ACC112 (cell line): ENCODE measurements at regions not wholly inside any gene's neighbourhood (a gene's known extent, or its start where the extent isn't known, plus 50 kb on each side); places are given as distances from the start of the nearest gene placed in this dataset.
"Not testable (repeated sequence)": the region's sequence is repeated elsewhere in the genome, so short reads cannot be mapped to it uniquely, and the experiment has no call there.

Experiments
- H2AFZ ChIP-seq: fragments of 200-600 bp; sonication (generic); one replicate; pipeline ENCODE4 v1.6.0; 2017; ENCODE audit warnings: antibody characterized with exemption, low read length; ENCODE audit not compliant: unreplicated experiment
- H3K27ac ChIP-seq: fragments of 200-600 bp; sonication (generic); 2 replicates; pipeline ENCODE4 v1.5.1; 2014; ENCODE audit warnings: low read depth, mild to moderate bottlenecking, antibody characterized with exemption, low read length, moderate library complexity
- H3K27me3 ChIP-seq: fragments of 200-600 bp; sonication (generic); 2 replicates; pipeline ENCODE4 v1.6.1; 2014; ENCODE audit warnings: mild to moderate bottlenecking, antibody characterized with exemption, low read length, moderate library complexity, mixed read lengths; ENCODE audit not compliant: insufficient read depth
- H3K36me3 ChIP-seq: fragments of 200-600 bp; sonication (generic); 2 replicates; pipeline ENCODE4 v1.6.1; 2016; ENCODE audit warnings: mild to moderate bottlenecking, antibody characterized with exemption, low read length, moderate library complexity, mixed read lengths; ENCODE audit not compliant: insufficient read depth
- H3K4me1 ChIP-seq: fragments of 200-600 bp; sonication (generic); one replicate; pipeline ENCODE4 v1.6.1; 2016; ENCODE audit warnings: low read length, mixed read lengths; ENCODE audit not compliant: insufficient read depth, unreplicated experiment, control insufficient read depth
- H3K4me3 ChIP-seq: fragments of 200-600 bp; sonication (generic); 2 replicates; pipeline ENCODE4 v1.5.1; 2014; ENCODE audit warnings: mild to moderate bottlenecking, low read depth, low read length
- H3K79me2 ChIP-seq: fragments of 200-600 bp; sonication (generic); one replicate; pipeline ENCODE4 v1.6.0; 2016; ENCODE audit warnings: low read length; ENCODE audit not compliant: control insufficient read depth, unreplicated experiment, insufficient read depth

DNA sequence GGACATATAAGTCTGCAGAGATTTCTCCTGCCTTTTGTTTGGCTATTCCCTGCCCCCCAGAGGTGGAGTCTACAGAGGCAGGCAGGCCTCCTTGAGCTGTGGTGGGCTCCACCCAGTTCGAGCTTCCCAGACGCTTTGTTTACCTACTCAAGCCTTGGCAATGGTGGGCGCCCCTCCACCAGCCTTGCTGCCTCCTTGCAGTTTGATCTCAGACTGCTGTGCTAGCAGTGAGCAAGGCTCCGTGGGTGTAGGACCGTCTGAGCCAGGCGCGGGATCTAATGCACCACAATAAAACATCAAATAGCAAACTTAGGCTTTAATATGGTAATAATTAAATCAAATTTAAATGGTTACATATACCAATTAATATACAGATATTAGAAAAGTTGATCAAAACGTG, 525.4 kb downstream of the RERGL start:
- H3K79me2 ChIP-seq, H3K4me1 ChIP-seq, H3K4me3 ChIP-seq, H2AFZ ChIP-seq, H3K27ac ChIP-seq, H3K27me3 ChIP-seq, H3K36me3 ChIP-seq: not testable (repeated sequence)

DNA sequence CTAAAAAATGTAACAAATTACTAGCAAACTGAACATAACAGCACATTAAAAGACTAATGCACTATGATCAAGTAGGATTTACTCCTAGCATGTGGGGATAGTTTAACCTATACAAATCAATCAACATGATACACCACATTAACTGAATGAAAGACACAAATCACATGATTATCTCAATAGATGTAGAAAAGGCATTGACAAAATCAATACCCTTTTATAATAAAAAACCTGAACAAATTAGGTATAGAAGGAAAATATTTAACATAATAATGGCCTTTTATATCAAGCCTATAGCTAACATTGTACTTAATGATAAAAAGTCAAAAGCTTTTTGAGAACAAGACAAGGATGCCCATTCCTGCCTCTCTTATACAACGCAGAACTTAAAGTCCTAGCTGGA, 540.0 kb downstream of the RERGL start:
- Histone ChIP-seq H3K27ac (no peak overlapping the region), H3K4me3 (no peak overlapping the region), H3K79me2 (no peaks in the 10 kb centered on the region), H3K36me3 (no peaks in the 10 kb centered on the region), H2AFZ (no peak overlapping the region), H3K4me1 (no peaks in the 10 kb centered on the region), H3K27me3 (no peaks in the 10 kb centered on the region)

DNA sequence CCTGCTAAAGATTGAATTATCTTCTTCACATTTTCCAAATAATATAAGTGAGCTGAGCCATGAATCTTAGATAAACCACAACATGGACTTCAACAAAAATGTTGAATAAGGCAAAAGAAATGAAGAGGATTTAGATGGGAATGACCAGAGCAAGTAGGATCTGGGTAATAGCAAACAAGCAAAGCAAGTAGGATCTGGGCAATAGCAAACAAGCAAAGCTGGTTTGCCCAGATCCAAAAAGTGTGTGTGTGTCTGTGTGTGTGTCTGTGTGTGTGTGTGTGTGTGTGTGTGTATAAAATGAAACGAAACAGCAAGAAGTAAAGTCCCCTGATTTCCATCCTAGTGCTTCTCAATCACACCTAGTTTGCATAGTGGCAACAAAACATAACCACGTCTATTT, 549.1 kb downstream of the RERGL start:
- H3K27ac ChIP-seq = no peak overlapping the region
- H3K79me2 ChIP-seq = no peaks in the 10 kb centered on the region
- H3K4me1 ChIP-seq = no peaks in the 10 kb centered on the region
- no peak overlapping the region for H3K4me3 ChIP-seq
- no peaks in the 10 kb centered on the region for H3K36me3 ChIP-seq
- H3K27me3 ChIP-seq = no peaks in the 10 kb centered on the region
- no peak overlapping the region for H2AFZ ChIP-seq

DNA sequence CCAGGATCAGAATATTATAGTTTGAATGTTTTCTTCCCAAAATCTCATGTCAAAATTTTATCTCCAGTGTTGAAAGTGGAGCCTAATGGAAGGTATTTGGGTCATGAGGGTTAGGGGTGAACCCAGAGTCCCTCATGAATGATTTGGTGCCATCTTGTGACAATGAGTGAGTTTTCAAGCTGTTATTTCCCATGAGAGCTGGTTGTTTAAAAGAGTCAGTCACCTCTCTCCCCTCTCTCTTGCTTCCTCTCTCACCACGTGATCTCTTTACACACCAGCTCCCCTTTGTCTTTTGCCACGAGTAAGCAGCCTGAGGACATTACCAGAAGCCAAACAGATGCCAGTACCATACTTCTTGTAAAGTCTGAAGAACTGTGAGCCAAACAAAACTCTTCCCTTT, 561.6 kb downstream of the RERGL start:
- H3K4me3 ChIP-seq = no peak overlapping the region
- no peak overlapping the region for H3K27ac ChIP-seq

DNA sequence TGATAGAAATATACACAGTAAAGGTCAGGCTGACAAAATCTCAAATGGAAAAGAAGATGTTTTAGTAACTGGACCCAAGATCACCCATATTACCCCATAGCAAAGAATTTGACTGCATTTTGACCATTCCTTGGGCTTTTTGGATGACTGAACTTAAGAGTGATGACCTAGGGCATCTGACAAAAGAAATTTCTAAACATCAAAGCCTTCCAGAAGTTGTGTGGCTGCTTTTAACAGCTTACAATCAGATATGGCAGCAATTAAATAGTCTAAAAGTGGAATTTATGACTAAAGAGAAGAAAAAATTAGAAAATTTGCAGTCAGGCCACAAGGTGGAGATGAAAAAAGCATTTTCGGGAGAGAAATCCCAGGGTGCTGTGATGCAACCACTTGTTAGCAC, 563.0 kb downstream of the RERGL start:
- H3K79me2 ChIP-seq = no peaks in the 10 kb centered on the region
- H3K4me3 ChIP-seq = no peak overlapping the region
- H3K36me3 ChIP-seq = no peaks in the 10 kb centered on the region
- no peaks in the 10 kb centered on the region for H3K27me3 ChIP-seq
- no peak overlapping the region for H3K27ac ChIP-seq
- H2AFZ ChIP-seq = no peak overlapping the region
- H3K4me1 ChIP-seq = no peaks in the 10 kb centered on the region

More for the DNA sequence above, 561.6 kb downstream of the RERGL start:
- Histone ChIP-seq H3K4me1 (no peaks in the 10 kb centered on the region), H3K79me2 (no peaks in the 10 kb centered on the region), H3K27me3 (no peaks in the 10 kb centered on the region), H3K36me3 (no peaks in the 10 kb centered on the region), H2AFZ (no peak overlapping the region)

DNA sequence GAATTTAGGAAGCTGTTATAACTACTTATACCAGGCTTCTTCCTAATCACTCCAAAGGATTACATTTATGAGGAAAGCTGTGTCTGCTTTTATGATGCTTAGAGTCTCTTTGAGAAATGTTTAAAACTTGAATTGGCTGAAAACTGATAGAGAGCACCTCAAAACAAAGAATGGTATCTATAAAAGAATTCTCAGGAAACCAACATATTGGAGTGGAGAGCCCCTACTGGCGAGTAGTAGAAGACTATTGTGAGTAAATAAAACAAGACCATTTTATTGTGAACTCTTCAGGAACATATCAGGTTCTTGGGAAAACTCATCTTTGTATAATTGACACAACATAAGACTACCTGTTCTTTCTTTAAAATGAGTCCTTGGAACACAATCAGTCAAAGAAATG, 578.6 kb downstream of the RERGL start:
- no peaks in the 10 kb centered on the region for H3K27me3 ChIP-seq

DNA sequence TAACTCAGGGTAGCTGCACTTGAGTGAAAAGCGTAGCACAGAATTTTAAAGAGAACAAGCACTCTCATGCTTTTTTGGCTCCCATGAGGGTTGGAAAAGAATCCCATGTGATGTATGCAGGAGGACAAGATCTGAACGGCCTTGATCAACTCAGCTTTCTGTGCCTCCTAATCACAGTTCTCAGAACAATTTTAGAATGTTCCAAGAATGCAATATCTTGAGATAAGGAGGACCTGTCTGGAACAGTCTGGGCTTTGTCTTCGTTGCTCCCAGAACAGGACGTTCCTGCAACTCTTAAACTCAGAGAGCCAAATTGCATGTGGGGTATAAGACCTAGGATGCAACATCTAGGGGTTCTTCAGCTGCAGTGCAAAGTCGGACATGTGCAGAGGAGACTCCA, 582.7 kb downstream of the RERGL start:
- Histone ChIP-seq H3K36me3 (no peaks in the 10 kb centered on the region), H3K27ac (no peak overlapping the region), H3K27me3 (no peaks in the 10 kb centered on the region), H3K4me3 (no peak overlapping the region), H2AFZ (no peak overlapping the region), H3K4me1 (no peaks in the 10 kb centered on the region), H3K79me2 (no peaks in the 10 kb centered on the region)

More for the DNA sequence above, 578.6 kb downstream of the RERGL start:
- Histone ChIP-seq H3K36me3 (no peaks in the 10 kb centered on the region), H2AFZ (no peak overlapping the region), H3K27ac (no peak overlapping the region), H3K79me2 (no peaks in the 10 kb centered on the region), H3K4me3 (no peak overlapping the region), H3K4me1 (no peaks in the 10 kb centered on the region)

DNA sequence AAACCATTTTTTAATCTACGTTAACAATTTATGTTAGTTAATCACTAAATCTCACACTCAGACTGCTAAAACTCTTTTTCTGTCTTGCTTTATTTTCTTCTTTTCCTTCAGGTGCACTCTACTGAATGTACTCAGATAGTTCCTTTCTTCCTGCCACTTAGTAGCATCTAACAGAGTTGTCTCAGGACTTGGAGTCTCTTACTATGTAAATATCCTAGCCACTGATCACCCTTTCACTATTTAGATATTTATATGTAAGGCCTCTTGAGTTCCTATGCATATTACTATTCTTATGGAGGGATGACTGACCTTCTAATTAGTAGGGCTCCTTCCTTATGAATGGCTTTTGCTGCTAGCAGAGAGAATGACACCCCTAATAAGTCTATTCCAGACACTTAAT, 586.3 kb downstream of the RERGL start:
- Histone ChIP-seq H3K27me3 (no peaks in the 10 kb centered on the region), H3K36me3 (no peaks in the 10 kb centered on the region), H3K4me1 (no peaks in the 10 kb centered on the region), H3K27ac (no peak overlapping the region), H2AFZ (no peak overlapping the region), H3K79me2 (no peaks in the 10 kb centered on the region), H3K4me3 (no peak overlapping the region)

DNA sequence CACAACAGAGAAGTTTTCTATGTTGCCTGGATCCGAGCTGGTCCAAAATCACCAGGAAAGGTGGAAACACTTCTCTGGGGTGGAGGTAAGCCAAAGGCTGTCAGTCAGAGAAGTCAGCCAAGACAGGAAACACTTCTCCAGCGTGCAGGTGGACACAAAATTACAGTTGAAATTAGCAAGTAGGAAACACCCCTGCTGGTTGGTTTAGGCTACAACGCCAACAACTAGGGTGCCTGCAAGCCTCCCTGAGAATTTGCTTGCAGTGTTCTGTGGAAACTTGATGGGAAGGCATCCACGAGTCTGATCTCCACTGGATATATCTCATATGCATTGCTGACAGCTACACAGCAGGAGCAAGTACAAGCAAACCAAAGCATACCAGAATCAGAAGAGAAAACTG, 600.5 kb downstream of the RERGL start:
- H3K4me1 ChIP-seq = no peaks in the 10 kb centered on the region
- H3K27ac ChIP-seq = no peak overlapping the region
- no peak overlapping the region for H3K4me3 ChIP-seq
- H3K36me3 ChIP-seq = no peaks in the 10 kb centered on the region
- no peak overlapping the region for H2AFZ ChIP-seq
- H3K79me2 ChIP-seq = no peaks in the 10 kb centered on the region
- H3K27me3 ChIP-seq = no peaks in the 10 kb centered on the region

DNA sequence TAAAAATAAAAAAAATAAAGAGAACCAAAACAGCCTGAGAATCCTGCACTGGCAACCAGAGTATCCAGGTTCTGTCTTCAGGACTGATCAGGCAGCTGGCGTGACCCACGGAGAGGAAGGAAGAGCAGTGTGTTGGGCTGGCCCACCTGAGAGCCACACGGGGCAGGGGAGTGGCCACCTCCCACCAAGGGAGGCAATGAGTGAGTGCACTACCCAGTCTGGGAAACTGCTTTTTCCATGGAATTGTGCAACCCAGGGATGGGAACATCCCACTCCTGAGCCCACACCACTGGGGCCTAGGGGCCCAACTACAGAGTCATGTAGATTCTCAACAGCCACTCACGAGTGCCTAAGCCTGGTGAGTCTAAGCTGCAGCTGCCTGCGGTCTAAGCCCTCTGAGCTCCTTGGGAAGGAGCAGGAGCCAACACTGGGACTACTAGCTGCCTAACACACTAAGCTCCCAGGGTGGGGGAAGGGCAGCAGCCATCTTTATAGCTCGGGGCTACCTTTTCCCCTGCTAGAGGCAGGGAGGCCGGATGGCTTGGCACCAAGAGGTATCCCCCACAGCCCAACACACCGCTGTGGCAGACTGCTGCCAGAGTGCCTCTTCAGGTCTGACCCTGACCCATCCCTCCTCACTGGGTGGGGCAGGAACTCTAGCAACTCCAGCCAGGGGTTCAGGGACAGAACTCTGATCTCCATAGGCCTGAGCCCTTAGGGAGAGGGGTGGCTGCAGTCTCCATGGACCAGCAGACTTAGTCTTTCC, 610.9 kb downstream of the RERGL start:
- H3K4me1 ChIP-seq = no peaks in the 10 kb centered on the region
- H3K36me3 ChIP-seq = no peaks in the 10 kb centered on the region
- H3K27ac ChIP-seq = no peak overlapping the region
- H3K27me3 ChIP-seq = no peaks in the 10 kb centered on the region
- no peak overlapping the region for H2AFZ ChIP-seq
- H3K79me2 ChIP-seq = no peaks in the 10 kb centered on the region
- no peak overlapping the region for H3K4me3 ChIP-seq

DNA sequence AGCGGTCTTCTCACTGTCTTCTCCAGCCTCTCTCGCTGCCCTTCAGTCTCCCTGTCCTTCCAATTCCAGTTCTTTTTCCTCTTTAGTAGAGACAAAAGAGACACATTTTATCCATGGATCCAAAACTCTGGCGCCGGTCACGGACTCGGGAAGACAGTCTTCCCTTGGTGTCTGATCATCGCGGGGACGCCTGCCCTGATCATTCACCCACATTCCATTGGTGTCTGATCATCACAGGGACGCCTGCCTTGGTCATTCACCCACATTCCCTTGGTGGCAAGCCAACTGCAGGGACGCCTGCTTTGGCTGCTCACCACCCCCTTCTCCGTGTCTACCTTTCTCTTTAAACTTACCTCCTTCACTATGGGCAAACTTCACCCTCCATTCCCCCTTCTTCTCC, 619.5 kb downstream of the RERGL start:
- Histone ChIP-seq H3K4me3 (no peak overlapping the region), H2AFZ (no peak overlapping the region), H3K27ac (no peak overlapping the region), H3K4me1 (no peaks in the 10 kb centered on the region), H3K79me2 (no peaks in the 10 kb centered on the region), H3K36me3 (no peaks in the 10 kb centered on the region), H3K27me3 (no peaks in the 10 kb centered on the region)
